ENCODE measurements at regions not wholly inside any gene's neighbourhood (a gene's known extent, or its start where the extent isn't known, plus 50 kb on each side); places are given as distances from the start of the nearest gene placed in this dataset.

DNA sequence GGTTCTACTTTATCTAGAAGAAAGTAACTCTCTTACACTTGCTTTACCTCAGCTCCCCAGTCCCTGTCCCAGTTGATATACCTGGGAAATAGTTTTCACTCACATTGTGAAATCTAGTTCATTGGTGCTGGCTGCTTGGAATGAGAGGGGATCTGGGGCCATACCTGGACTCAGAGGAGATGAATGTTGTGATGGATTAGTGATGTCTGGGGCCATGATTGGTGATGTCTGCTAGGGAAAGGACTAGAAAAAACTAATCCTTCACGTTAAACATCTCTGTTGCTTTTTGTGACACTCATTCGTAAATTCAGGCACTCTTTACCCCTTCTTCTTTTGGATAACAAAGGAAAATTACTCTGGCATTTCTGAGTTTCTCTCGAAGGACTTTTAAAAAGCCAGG lies 152.4 kb downstream of the RAB11FIP2 start:
- Mint-ChIP-seq H3K27ac (ENCODE audit: unreplicated experiment) (no peak overlapping the region), H3K9me3 (ENCODE audit: low read depth) (no peaks in the 10 kb centered on the region), H3K4me1 (ENCODE audit: low read depth) (peaks cover 4% of the 10 kb centered on the region), H3K27me3 (ENCODE audit: low read depth) (peaks cover 10% of the 10 kb centered on the region), H3K36me3 (ENCODE audit: low read depth) (no peaks in the 10 kb centered on the region), H3K4me3 (ENCODE audit: unreplicated experiment) (no peak overlapping the region)
- TF ChIP-seq, protein P1, sequence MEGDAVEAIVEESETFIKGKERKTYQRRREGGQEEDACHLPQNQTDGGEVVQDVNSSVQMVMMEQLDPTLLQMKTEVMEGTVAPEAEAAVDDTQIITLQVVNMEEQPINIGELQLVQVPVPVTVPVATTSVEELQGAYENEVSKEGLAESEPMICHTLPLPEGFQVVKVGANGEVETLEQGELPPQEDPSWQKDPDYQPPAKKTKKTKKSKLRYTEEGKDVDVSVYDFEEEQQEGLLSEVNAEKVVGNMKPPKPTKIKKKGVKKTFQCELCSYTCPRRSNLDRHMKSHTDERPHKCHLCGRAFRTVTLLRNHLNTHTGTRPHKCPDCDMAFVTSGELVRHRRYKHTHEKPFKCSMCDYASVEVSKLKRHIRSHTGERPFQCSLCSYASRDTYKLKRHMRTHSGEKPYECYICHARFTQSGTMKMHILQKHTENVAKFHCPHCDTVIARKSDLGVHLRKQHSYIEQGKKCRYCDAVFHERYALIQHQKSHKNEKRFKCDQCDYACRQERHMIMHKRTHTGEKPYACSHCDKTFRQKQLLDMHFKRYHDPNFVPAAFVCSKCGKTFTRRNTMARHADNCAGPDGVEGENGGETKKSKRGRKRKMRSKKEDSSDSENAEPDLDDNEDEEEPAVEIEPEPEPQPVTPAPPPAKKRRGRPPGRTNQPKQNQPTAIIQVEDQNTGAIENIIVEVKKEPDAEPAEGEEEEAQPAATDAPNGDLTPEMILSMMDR (IDR thresholded peaks at IDR 0.05): no peak
- DNase-seq (ENCODE audit: low spot score): no peak

DNA sequence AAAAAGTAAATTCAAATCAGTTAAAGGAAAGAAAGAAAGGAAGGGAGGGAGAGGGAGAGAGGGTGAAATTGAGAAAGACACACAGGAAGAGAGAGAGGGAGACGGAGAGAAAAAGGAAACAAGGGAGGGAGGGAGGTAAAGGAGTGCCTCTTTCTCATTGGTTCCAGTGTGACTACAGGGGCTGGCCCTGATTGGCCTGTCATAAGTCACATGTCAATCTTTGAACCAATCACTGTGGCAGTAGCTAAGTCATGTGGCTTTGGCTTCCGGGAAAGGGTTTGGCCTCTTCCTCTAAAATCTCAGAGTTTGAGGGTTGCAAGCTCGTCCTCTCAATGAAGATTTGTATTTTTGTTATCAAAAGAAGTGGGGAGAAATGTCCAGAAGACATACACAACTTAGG lies 150.2 kb downstream of the RAB11FIP2 start:
- Mint-ChIP-seq H3K4me3 (ENCODE audit: unreplicated experiment) (no peak overlapping the region), H3K9me3 (ENCODE audit: low read depth) (no peaks in the 10 kb centered on the region), H3K27ac (ENCODE audit: unreplicated experiment) (no peak overlapping the region), H3K27me3 (ENCODE audit: low read depth) (peaks cover 6% of the 10 kb centered on the region), H3K36me3 (ENCODE audit: low read depth) (no peaks in the 10 kb centered on the region), H3K4me1 (ENCODE audit: low read depth) (peaks cover 4% of the 10 kb centered on the region)
- TF ChIP-seq, protein P1 (IDR thresholded peaks at IDR 0.05): no peak
- DNase-seq (ENCODE audit: low spot score): no peak

DNA sequence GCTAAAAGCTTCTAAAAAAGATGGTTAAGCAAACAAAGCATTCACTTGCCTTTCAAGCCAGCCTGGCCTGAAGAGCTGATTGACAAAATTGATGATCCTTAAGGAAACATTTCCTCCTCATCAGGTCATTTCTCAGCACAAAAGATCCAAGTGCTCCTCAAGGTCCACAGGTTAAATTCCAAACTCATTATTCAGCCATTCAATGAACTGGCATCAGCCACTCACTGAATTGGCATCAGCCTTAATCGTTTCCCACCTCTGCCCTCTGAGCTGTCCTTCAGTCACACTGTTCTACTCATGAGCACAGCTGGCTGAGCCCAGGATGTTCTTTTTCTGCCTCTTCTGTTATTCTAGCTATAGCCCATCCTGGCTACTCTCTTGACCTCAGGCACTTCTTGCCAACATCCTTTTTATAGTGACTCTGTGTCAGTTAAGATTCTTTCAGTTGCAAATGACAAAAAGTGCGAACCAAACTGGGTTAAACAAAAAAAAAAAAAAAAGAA lies 147.5 kb downstream of the RAB11FIP2 start:
- Mint-ChIP-seq H3K27ac (ENCODE audit: unreplicated experiment) (no peak overlapping the region), H3K9me3 (ENCODE audit: low read depth) (no peaks in the 10 kb centered on the region), H3K27me3 (ENCODE audit: low read depth) (peaks cover 10% of the 10 kb centered on the region), H3K4me1 (ENCODE audit: low read depth) (peaks cover 4% of the 10 kb centered on the region), H3K36me3 (ENCODE audit: low read depth) (no peaks in the 10 kb centered on the region), H3K4me3 (ENCODE audit: unreplicated experiment) (no peak overlapping the region)
- TF ChIP-seq, protein P1 (IDR thresholded peaks at IDR 0.05): no peak
- DNase-seq (ENCODE audit: low spot score): no peak

DNA sequence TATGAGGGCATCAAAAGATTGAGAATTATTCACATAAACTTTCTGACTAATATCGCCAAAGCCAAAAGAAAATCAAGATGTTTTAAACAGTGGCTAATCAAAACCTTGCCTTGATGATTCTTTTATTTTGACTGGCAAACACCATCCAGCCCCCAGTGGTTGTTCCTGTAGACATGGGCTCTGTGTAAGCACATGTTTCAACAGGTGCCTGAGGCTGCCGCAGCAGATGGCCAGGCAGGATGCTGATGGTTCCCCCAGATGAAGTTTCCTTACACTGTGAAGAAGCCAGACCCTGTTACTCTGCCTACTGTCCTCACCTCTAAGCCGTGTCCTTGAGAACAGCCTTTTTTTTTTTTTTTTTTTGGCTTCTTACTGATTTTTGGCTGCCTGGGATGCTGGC lies 146.5 kb downstream of the RAB11FIP2 start:
- Mint-ChIP-seq H3K9me3 (ENCODE audit: low read depth) (no peaks in the 10 kb centered on the region), H3K4me3 (ENCODE audit: unreplicated experiment) (no peak overlapping the region), H3K27ac (ENCODE audit: unreplicated experiment) (no peak overlapping the region), H3K36me3 (ENCODE audit: low read depth) (no peaks in the 10 kb centered on the region), H3K4me1 (ENCODE audit: low read depth) (peaks cover 4% of the 10 kb centered on the region), H3K27me3 (ENCODE audit: low read depth) (peaks cover 19% of the 10 kb centered on the region)
- no peak for DNase-seq (ENCODE audit: low spot score)
- TF ChIP-seq, protein P1 (IDR thresholded peaks at IDR 0.05): no peak

DNA sequence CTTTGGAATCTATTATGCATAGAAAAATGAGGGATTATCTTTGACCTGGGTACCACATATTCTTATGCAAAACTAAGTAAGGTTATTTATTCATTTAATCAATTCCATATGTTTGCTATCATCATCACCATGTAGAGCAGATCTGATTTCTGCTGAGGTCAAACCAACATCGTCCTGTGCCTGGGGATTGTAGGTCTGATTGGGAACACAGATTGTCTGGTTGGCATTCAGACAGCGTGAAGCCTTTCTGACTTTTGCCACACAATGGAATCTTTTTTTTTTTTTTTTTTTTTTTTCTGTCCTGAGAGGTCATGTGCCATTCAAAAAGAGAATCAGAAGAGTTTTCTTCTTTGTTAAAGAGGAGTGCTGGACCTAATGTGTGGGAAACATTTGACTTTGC lies 142.9 kb downstream of the RAB11FIP2 start:
- Mint-ChIP-seq H3K4me3 (ENCODE audit: unreplicated experiment) (no peak overlapping the region), H3K27ac (ENCODE audit: unreplicated experiment) (no peak overlapping the region), H3K36me3 (ENCODE audit: low read depth) (no peaks in the 10 kb centered on the region), H3K4me1 (ENCODE audit: low read depth) (no peaks in the 10 kb centered on the region), H3K27me3 (ENCODE audit: low read depth) (peaks cover 33% of the 10 kb centered on the region), H3K9me3 (ENCODE audit: low read depth) (no peaks in the 10 kb centered on the region)
- TF ChIP-seq, protein P1 (IDR thresholded peaks at IDR 0.05): no peak
- no peak for DNase-seq (ENCODE audit: low spot score)
